ENCODE measurements at regions not wholly inside any gene's neighbourhood (a gene's known extent, or its start where the extent isn't known, plus 50 kb on each side); places are given as distances from the start of the nearest gene placed in this dataset.
A peak's percentile ranks its signal among the peaks of the same experiment; 100 is the strongest.

DNA sequence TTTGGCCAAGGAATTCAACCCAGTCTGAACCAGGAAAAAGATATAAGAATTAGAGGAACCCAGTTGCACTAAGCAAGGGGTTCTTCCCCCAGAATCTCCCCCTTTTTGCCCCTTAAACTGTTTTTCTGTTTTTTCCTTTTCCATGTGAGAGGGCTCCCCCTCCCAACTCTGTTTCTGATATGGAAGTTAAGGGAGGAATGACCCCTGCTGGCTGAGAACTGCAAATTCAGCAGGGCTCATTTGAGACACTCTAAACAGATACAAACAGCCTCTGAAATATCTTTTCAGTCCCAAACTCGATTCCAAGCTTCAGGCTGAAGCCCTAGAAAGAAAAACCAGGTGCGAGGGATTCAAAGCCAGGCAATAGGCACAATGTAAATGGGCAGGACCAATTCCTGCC, 132.7 kb downstream of the SLC41A2 start:
- TF ChIP-seq, protein P1, sequence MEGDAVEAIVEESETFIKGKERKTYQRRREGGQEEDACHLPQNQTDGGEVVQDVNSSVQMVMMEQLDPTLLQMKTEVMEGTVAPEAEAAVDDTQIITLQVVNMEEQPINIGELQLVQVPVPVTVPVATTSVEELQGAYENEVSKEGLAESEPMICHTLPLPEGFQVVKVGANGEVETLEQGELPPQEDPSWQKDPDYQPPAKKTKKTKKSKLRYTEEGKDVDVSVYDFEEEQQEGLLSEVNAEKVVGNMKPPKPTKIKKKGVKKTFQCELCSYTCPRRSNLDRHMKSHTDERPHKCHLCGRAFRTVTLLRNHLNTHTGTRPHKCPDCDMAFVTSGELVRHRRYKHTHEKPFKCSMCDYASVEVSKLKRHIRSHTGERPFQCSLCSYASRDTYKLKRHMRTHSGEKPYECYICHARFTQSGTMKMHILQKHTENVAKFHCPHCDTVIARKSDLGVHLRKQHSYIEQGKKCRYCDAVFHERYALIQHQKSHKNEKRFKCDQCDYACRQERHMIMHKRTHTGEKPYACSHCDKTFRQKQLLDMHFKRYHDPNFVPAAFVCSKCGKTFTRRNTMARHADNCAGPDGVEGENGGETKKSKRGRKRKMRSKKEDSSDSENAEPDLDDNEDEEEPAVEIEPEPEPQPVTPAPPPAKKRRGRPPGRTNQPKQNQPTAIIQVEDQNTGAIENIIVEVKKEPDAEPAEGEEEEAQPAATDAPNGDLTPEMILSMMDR (IDR thresholded peaks at IDR 0.05), result peak in 1 of 6 experiments; percentile 9
- TF ChIP-seq POLR2A (IDR thresholded peaks at IDR 0.05), result no peak

Data from Peyer's patch (tissue), 4 donors.